Transverse colon (tissue), 4 donors: ENCODE measurements at regions not wholly inside any gene's neighbourhood (a gene's known extent, or its start where the extent isn't known, plus 50 kb on each side); places are given as distances from the start of the nearest gene placed in this dataset.
A peak's percentile ranks its signal among the peaks of the same experiment; 100 is the strongest.

Experiments used
- DNase-seq: peaks from one replicate; pipeline ENCODE4 v3.0.0-alpha.2; 2019
- H3K27ac ChIP-seq, 4 donors: fragments of 200-600 bp; sonication (generic); 2 replicates each; pipeline ENCODE4 v1.5.1; 2016 to 2018; ENCODE audit warnings: inconsistent platforms in 4 of 4
- H3K27me3 ChIP-seq: fragments of 200-600 bp; sonication (generic); 2 replicates; pipeline ENCODE4 v1.5.1; 2017; ENCODE audit warnings: inconsistent platforms
- H3K36me3 ChIP-seq, 4 donors: fragments of 200-600 bp; sonication (generic); 2 replicates each; pipeline ENCODE4 v1.5.1; 2017 to 2019; ENCODE audit warnings: inconsistent platforms in 4 of 4
- H3K4me1 ChIP-seq, 4 donors: fragments of 200-600 bp; sonication (generic); 2 replicates each; pipeline ENCODE4 v1.5.1; 2017 to 2020; ENCODE audit warnings: inconsistent platforms in 4 of 4
- H3K4me3 ChIP-seq, 4 donors: fragments of 200-600 bp; sonication (generic); 1 replicate in 1 of 4; 2 replicates in 3 of 4; pipeline versions ENCODE4 v1.5.1 to v1.6.1; 2017 to 2019; ENCODE audit warnings: inconsistent platforms in 4 of 4
- H3K9me3 ChIP-seq, 2 donors: fragments of 200-600 bp; sonication (generic); 2 replicates each; pipeline ENCODE4 v1.5.1; 2017 to 2019; ENCODE audit warnings: inconsistent platforms in 2 of 2
- CTCF ChIP-seq, 5 experiments: fragments of 200-600 bp in 3 of 5; fragments of 450-650 bp in 2 of 5; sonication (generic) in 3 of 5; IDR thresholded peaks; 1 replicate in 2 of 5; 2 replicates in 3 of 5; pipeline ENCODE4 v1.5.1; 2016 to 2017; ENCODE audit warnings: antibody characterized with exemption in 5 of 5, inconsistent platforms in 3 of 5, mild to moderate bottlenecking in 2 of 5, moderate library complexity in 1 of 5
- EP300 ChIP-seq: sonication (generic); formaldehyde crosslinking; IDR thresholded peaks from one replicate; pipeline ENCODE4 v1.6.1; 2017; ENCODE audit warnings: antibody characterized with exemption, low read depth
- POLR2A ChIP-seq: fragments of 450-650 bp; IDR thresholded peaks from one replicate; pipeline ENCODE4 v1.6.1; 2016; ENCODE audit warnings: antibody characterized with exemption, mild to moderate bottlenecking, moderate library complexity
- POLR2AphosphoS5 ChIP-seq, 3 donors: sonication (generic); formaldehyde crosslinking; IDR thresholded peaks; one replicate each; pipeline ENCODE4 v1.6.1; 2016; ENCODE audit warnings: antibody characterized with exemption in 3 of 3
- WGBS, 2 donors: methylation state at CpG; one replicate each; pipeline ENCODE4 v1.1.5; 2018; ENCODE audit warnings: low coverage in 1 of 2; 5-methylcytosine and 5-hydroxymethylcytosine counted together
- in situ Hi-C, 4 donors: fragments of 200-750 bp; cut with MboI; loops; one replicate each; pipeline versions ENCODE4 v1.15.0 to v1.15.1; 2017; ENCODE audit warnings: low sequenced_read_pairs in 3 of 4, low pct_ligation_motif_present in 1 of 4, low pct_unique_long_range_greater_than_20kb in 1 of 4
- intact Hi-C: fragments of 100-400 bp; cut with DNase I; formaldehyde crosslinking; loops from one replicate; pipeline ENCODE4 v1.15.1; 2023; ENCODE audit warnings: low total_unique reads

- Histone ChIP-seq H3K4me1 (no peaks in the 10 kb centered on the region), H3K4me3 (no peak overlapping the region), H3K36me3 (no peaks in the 10 kb centered on the region), H3K27ac (no peak overlapping the region), H3K9me3 (no peaks in the 10 kb centered on the region), H3K27me3 (no peaks in the 10 kb centered on the region)
- WGBS, 2 donors: 95% methylated on average over 32 of the region's 37 CpGs; no CpG with 5 or more reads in 1 of the 2 donors
- no peak for TF ChIP-seq POLR2A
- TF ChIP-seq EP300: no peak
- TF ChIP-seq POLR2AphosphoS5 (IDR thresholded peaks at IDR 0.05): no peak
- TF ChIP-seq CTCF (IDR thresholded peaks at IDR 0.05): no peak
- in situ Hi-C loops (no loop called here), intact Hi-C loops (no loop called here)
- no peak for DNase-seq
Measured at GRCh38 chr6:20318851-20319387, 82.8 kb upstream of the E2F3 start.

GRCh38 chr6:20319520-20320357 is 81.9 kb upstream of the E2F3 start:
- peak; percentile 63 for DNase-seq
- H3K27me3 ChIP-seq: no peaks in the 10 kb centered on the region
- no peaks in the 10 kb centered on the region for H3K36me3 ChIP-seq
- 80 to 93% methylated on average over 11 to 23 of the region's 23 CpGs for WGBS, 2 donors
- TF ChIP-seq POLR2AphosphoS5 (IDR thresholded peaks at IDR 0.05) (no peak), POLR2A (peak; percentile 37), CTCF (IDR thresholded peaks at IDR 0.05) (no peak)
- H3K4me1 ChIP-seq: no peaks in the 10 kb centered on the region
- H3K9me3 ChIP-seq: no peaks in the 10 kb centered on the region
- H3K4me3 ChIP-seq: no peak overlapping the region
- in situ Hi-C loops: no loop called here
- H3K27ac ChIP-seq: peak overlapping the region; percentile 4 to 63 (median 47)
- intact Hi-C loops: no loop called here

- no peak for DNase-seq
- no peaks in the 10 kb centered on the region for H3K27me3 ChIP-seq
- no peak for TF ChIP-seq CTCF (IDR thresholded peaks at IDR 0.05)
- no peak for TF ChIP-seq POLR2AphosphoS5 (IDR thresholded peaks at IDR 0.05)
- TF ChIP-seq EP300: no peak
- TF ChIP-seq POLR2A: no peak
- H3K4me3 ChIP-seq: no peak overlapping the region
- H3K9me3 ChIP-seq: no peaks in the 10 kb centered on the region
- H3K36me3 ChIP-seq: no peaks in the 10 kb centered on the region
- intact Hi-C loops (no loop called here), in situ Hi-C loops (no loop called here)
- no peaks in the 10 kb centered on the region for H3K4me1 ChIP-seq
- H3K27ac ChIP-seq: no peak overlapping the region
- WGBS, 2 donors: 81 to 83% methylated on average over 6 of the region's 6 CpGs
Measured at GRCh38 chr6:20325641-20326421, 75.8 kb upstream of the E2F3 start.

GRCh38 chr6:20326422-20326728 is 75.3 kb upstream of the E2F3 start:
- no peak overlapping the region for H3K27ac ChIP-seq
- 87 to 100% methylated on average over 1 of the region's 1 CpG for WGBS, 2 donors
- no peaks in the 10 kb centered on the region for H3K4me1 ChIP-seq
- no peaks in the 10 kb centered on the region for H3K9me3 ChIP-seq
- intact Hi-C loops (no loop called here), in situ Hi-C loops (no loop called here)
- no peak overlapping the region for H3K4me3 ChIP-seq
- TF ChIP-seq EP300: no peak
- TF ChIP-seq POLR2AphosphoS5 (IDR thresholded peaks at IDR 0.05): no peak
- no peak for TF ChIP-seq CTCF (IDR thresholded peaks at IDR 0.05)
- no peak for TF ChIP-seq POLR2A
- H3K36me3 ChIP-seq: no peaks in the 10 kb centered on the region
- H3K27me3 ChIP-seq: no peaks in the 10 kb centered on the region
- no peak for DNase-seq
